Activated CD4-positive, alpha-beta T cell treated with anti-CD3 and anti-CD28 coated beads, Interleukin-2, Interleukin-6, amounts not matched to agents 100 ng/mL and 50 ng/mL, durations not matched to agents 16 hours and 8 hours (primary cell): ENCODE measurements at regions not wholly inside any gene's neighbourhood (a gene's known extent, or its start where the extent isn't known, plus 50 kb on each side); places are given as distances from the start of the nearest gene placed in this dataset.
"Not testable (repeated sequence)": the region's sequence is repeated elsewhere in the genome, so short reads cannot be mapped to it uniquely, and the experiment has no call there.

ENCODE experiments used
- DNase-seq: peaks from one replicate; pipeline ENCODE4 v3.0.0-alpha.2; 2020

GRCh38 chr10:100612601-100613595 lies 77.2 kb downstream of the HIF1AN start:
- no peak for DNase-seq

GRCh38 chr10:100613846-100614245 lies 78.1 kb downstream of the HIF1AN start:
- DNase-seq: no peak

DNA sequence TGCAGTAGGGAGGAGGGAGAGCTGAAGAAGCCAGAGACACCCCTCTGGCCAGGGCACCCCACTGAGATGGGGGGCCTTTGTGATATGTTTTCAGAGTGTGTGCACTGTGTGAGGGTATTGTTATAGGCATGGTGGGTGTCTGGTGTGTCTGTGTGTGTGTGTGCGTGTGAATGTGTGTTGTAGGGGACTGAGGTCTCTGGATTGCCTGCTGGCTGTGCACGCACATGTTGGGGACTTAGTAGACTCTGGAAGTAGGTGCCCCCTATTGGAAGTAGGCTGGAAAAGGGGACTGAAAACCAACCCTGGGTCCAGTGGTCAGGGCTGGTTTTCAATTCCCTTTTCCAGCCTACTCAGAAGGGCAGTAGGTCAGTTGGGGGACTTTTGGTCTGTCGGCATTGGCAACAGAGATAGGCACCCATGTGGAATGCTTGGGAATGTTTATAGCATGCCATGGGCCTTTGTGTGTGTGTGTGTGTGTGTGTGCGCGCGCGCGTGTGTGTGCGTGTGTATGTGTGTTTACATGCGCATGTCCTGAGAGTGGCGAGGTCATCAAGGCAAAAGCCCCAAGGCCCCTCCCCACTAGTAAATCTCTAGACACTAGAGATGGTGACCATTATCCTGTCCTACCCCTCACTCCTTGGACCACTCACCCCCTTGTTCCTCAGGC lies 78.8 kb downstream of the HIF1AN start:
- DNase-seq: no peak

DNA sequence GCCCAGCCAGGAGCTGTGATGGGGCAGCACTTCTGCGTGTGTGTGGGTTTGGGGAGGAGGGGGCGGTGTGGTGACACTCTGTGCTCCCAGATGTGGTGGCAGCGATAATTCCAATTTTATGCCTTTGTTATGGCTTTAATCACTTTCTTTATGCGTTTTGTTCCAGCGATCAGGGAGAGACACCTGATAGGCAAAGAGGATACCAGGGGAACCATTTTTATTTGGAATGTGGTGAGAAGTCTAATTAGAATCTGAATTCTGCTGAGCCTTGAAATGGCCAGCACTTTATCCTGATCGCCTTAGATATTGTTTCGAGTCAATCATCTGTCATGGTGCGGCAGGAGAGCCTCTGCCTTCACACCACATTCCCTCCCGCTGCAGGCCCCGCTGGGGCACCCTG lies 79.5 kb downstream of the HIF1AN start:
- DNase-seq: no peak

GRCh38 chr10:100615908-100616307 lies 80.2 kb downstream of the HIF1AN start:
- DNase-seq: no peak

GRCh38 chr10:100618091-100618615 lies 82.4 kb downstream of the HIF1AN start:
- DNase-seq: no peak

- DNase-seq: no peak
Measured at GRCh38 chr10:100618632-100619255, 83.0 kb downstream of the HIF1AN start.

- no peak for DNase-seq
Measured at GRCh38 chr10:100620087-100620835, 84.5 kb downstream of the HIF1AN start.

DNA sequence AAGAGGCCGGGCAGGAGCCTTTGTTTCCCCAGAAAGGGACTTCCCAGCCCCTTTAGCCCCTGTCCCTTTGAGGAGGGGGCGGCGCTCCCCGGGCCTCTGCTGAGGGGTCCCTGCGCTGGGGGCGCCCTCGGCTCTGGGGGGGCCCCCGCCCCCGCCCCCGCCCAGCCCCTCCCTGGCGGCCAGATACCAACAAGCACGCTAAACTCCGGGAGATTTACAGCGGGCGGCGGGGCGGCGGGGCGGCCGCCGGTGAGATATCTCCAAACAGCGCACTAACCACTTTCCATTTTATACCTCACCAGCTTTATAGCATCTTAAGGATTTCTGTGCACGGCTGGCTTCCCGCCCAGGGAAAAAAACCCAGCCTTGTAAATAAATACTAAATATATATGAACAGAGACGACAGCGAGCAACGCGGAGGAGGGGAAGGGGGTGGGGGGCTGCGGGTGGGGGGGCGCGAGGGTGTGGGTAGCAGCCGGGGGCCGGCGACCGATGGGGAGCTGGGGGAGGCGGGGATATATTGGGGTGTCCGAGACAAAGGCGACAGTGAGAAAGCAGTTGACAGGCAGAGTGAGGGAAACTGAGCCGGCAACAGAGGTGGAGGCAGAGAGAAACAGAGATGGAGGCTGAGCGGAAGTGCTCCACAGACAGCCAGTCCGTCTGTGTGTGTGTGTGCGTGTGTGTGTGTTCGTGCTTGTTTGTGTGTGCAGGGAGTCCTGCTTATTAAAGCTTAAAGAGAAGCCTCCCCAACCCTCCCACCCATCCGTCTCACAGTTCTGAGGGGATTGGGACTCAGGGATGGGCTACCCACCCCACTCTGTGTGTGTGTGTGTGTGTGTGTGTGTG lies 85.8 kb downstream of the HIF1AN start:
- peak; percentile 26 for DNase-seq

GRCh38 chr10:100622946-100623345 lies 87.2 kb downstream of the HIF1AN start:
- no peak for DNase-seq

GRCh38 chr10:100623521-100624230 lies 87.9 kb downstream of the HIF1AN start:
- no peak for DNase-seq

- no peak for DNase-seq
Measured at GRCh38 chr10:100624298-100624697, 88.6 kb downstream of the HIF1AN start.

- DNase-seq: no peak
Measured at GRCh38 chr10:100625816-100626215, 90.1 kb downstream of the HIF1AN start.

DNA sequence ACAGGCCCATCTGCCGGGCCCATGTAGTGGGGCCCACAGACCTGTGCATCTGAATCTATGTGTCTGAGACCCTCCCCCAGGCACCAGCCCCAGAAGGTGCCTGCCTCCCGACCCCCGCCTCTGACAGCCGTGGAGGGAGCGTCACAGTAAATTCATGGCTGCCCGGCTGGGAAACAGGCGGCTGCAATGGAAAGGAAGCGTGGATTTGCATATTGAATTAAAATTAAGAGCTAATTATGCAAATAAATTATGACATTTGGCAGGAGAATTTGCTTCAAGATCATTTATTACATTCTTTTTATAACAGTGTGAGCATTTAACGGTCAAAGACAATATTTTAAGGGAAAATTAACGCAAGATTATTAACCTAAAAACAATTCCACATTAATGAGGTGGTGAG lies 92.3 kb downstream of the HIF1AN start:
- DNase-seq: no peak

GRCh38 chr10:100631192-100631591 lies 95.4 kb downstream of the HIF1AN start:
- DNase-seq: no peak

GRCh38 chr10:100632027-100632426 lies 96.3 kb downstream of the HIF1AN start:
- no peak for DNase-seq

GRCh38 chr10:100634034-100634433 lies 98.3 kb downstream of the HIF1AN start:
- no peak for DNase-seq

GRCh38 chr10:100636848-100637553 lies 101.3 kb downstream of the HIF1AN start:
- DNase-seq: no peak

DNA sequence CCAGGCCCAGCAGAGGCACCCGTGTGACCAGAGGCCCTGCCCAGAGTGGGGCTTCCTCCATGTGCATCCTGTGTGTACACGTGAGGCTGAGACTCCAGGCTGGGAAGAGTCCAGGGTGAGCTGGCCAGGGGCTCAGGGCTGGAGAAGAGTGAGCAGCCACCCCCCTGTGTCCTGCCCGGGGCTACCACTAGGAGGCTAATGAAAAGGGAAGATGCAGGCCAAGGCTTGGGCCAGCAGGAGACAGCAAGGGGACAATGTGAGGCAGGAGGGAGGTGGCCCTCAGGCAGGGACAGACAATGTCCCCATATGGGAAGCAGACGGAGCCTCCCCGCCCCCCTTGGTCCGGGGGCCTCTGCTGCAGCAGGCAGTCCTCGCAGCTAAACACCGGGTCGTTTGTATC lies 102.0 kb downstream of the HIF1AN start:
- peak; percentile 10 for DNase-seq

- not testable (repeated sequence) for DNase-seq
Measured at GRCh38 chr10:100638969-100639368, 103.2 kb downstream of the HIF1AN start.
